BLaER1 treated with 17β-estradiol and CSF1 and Interleukin-3, amounts not matched to agents 10 nM and 100 nM (cell line): ENCODE measurements at regions not wholly inside any gene's neighbourhood (a gene's known extent, or its start where the extent isn't known, plus 50 kb on each side); places are given as distances from the start of the nearest gene placed in this dataset.

Source experiments
- H3K27ac ChIP-seq, 11 experiments: shearing (Covaris generic); formaldehyde crosslinking; 2 replicates each; pipeline ENCODE4 v1.8.1; 2022
- H3K27me3 ChIP-seq, 11 experiments: shearing (Covaris generic); formaldehyde crosslinking; 2 replicates each; pipeline ENCODE4 v1.8.1; 2022
- H3K36me3 ChIP-seq, 11 experiments: shearing (Covaris generic); formaldehyde crosslinking; 2 replicates each; pipeline ENCODE4 v1.8.1; 2022
- H3K4me1 ChIP-seq, 10 experiments: shearing (Covaris generic); formaldehyde crosslinking; 2 replicates each; pipeline ENCODE4 v1.8.1; 2022
- H3K4me2 ChIP-seq, 11 experiments: shearing (Covaris generic); formaldehyde crosslinking; 2 replicates each; pipeline ENCODE4 v1.8.1; 2022
- H3K4me3 ChIP-seq, 10 experiments: shearing (Covaris generic); formaldehyde crosslinking; 2 replicates each; pipeline ENCODE4 v1.8.1; 2022
- H3K9ac ChIP-seq, 11 experiments: shearing (Covaris generic); formaldehyde crosslinking; 2 replicates each; pipeline ENCODE4 v1.8.1; 2022
- H3K9me3 ChIP-seq, 11 experiments: shearing (Covaris generic); formaldehyde crosslinking; replicated peaks in 1 of 11; 2 replicates each; pipeline ENCODE4 v1.8.1; 2022
- H4K20me1 ChIP-seq, 11 experiments: shearing (Covaris generic); formaldehyde crosslinking; 2 replicates each; pipeline ENCODE4 v1.8.1; 2022
- Cebpa-rat ChIP-seq, 11 experiments: shearing (Covaris generic); IDR thresholded peaks; 2 replicates each; pipeline ENCODE4 v1.8.1; 2022

GRCh38 chr9:134521817-134522501, 119.6 kb upstream of the COL5A1 start:
- Histone ChIP-seq H4K20me1 (no peaks in the 10 kb centered on the region), H3K27ac (no peak overlapping the region), H3K9ac (no peak overlapping the region), H3K4me1 (peaks cover 0 to 53% (median 36%) of the 10 kb centered on the region in 10 experiments; a peak in 17 of 20 replicates), H3K9me3 (peaks cover 0 to 13% (median 5%) of the 10 kb centered on the region in 11 experiments; a peak in 7 of 22 replicates), H3K27me3 (peaks cover 0 to 21% (median 11%) of the 10 kb centered on the region in 11 experiments; a peak in 14 of 22 replicates), H3K4me3 (no peak overlapping the region), H3K36me3 (no peaks in the 10 kb centered on the region), H3K4me2 (peak overlapping the region in 2 of 11 experiments; percentile 7; a peak in 2 of 22 replicates)
- TF ChIP-seq Cebpa-rat (IDR thresholded peaks at IDR 0.05): no peak

- H3K9me3 ChIP-seq: peaks cover 0 to 13% (median 5%) of the 10 kb centered on the region in 11 experiments; a peak in 7 of 22 replicates
- no peak overlapping the region for H3K9ac ChIP-seq
- no peaks in the 10 kb centered on the region for H4K20me1 ChIP-seq
- no peak overlapping the region for H3K4me3 ChIP-seq
- peaks cover 0 to 26% (median 13%) of the 10 kb centered on the region in 11 experiments; a peak in 14 of 22 replicates for H3K27me3 ChIP-seq
- TF ChIP-seq Cebpa-rat (IDR thresholded peaks at IDR 0.05): no peak
- H3K4me2 ChIP-seq: peak overlapping the region in 4 of 11 experiments; percentile 7 to 21 (median 10); a peak in 1 of 22 replicates
- no peaks in the 10 kb centered on the region for H3K36me3 ChIP-seq
- H3K27ac ChIP-seq: no peak overlapping the region
- peaks cover 0 to 58% (median 41%) of the 10 kb centered on the region in 10 experiments; a peak in 17 of 20 replicates for H3K4me1 ChIP-seq
Measured at GRCh38 chr9:134522502-134522848, 119.1 kb upstream of the COL5A1 start.

GRCh38 chr9:134522976-134523375, 118.6 kb upstream of the COL5A1 start:
- no peak overlapping the region for H3K4me3 ChIP-seq
- peaks cover 0 to 17% (median 6%) of the 10 kb centered on the region in 11 experiments; a peak in 10 of 22 replicates for H3K9me3 ChIP-seq
- no peak for TF ChIP-seq Cebpa-rat (IDR thresholded peaks at IDR 0.05)
- peaks cover 0 to 31% (median 13%) of the 10 kb centered on the region in 11 experiments; a peak in 14 of 22 replicates for H3K27me3 ChIP-seq
- H3K4me2 ChIP-seq: peak overlapping the region in 4 of 11 experiments; percentile 13 to 32 (median 18); a peak in 2 of 22 replicates
- H4K20me1 ChIP-seq: no peaks in the 10 kb centered on the region
- no peaks in the 10 kb centered on the region for H3K36me3 ChIP-seq
- no peak overlapping the region for H3K27ac ChIP-seq
- H3K4me1 ChIP-seq: peaks cover 0 to 63% (median 46%) of the 10 kb centered on the region in 10 experiments; a peak in 17 of 20 replicates
- H3K9ac ChIP-seq: no peak overlapping the region

- H3K9ac ChIP-seq: no peak overlapping the region
- H3K4me2 ChIP-seq: peak overlapping the region in 8 of 11 experiments; percentile 49 to 72 (median 66); a peak in 15 of 22 replicates
- H3K36me3 ChIP-seq: no peaks in the 10 kb centered on the region; a peak in 1 of 22 replicates
- no peak for TF ChIP-seq Cebpa-rat (IDR thresholded peaks at IDR 0.05)
- H4K20me1 ChIP-seq: no peaks in the 10 kb centered on the region
- no peak overlapping the region for H3K4me3 ChIP-seq
- peaks cover 10 to 34% (median 15%) of the 10 kb centered on the region in 11 experiments for H3K9me3 ChIP-seq
- no peak overlapping the region for H3K27ac ChIP-seq
- peaks cover 0 to 36% (median 13%) of the 10 kb centered on the region in 11 experiments; a peak in 14 of 22 replicates for H3K27me3 ChIP-seq
- peaks cover 0 to 59% (median 45%) of the 10 kb centered on the region in 10 experiments; a peak in 17 of 20 replicates for H3K4me1 ChIP-seq
Measured at GRCh38 chr9:134525070-134525815, 116.4 kb upstream of the COL5A1 start.

GRCh38 chr9:134525841-134526583, 115.6 kb upstream of the COL5A1 start:
- TF ChIP-seq Cebpa-rat (IDR thresholded peaks at IDR 0.05): no peak
- peak overlapping the region in 1 of 11 experiments; percentile 16; a peak in 1 of 22 replicates for H3K27ac ChIP-seq

GRCh38 chr9:134526584-134527477, 114.8 kb upstream of the COL5A1 start:
- Histone ChIP-seq H4K20me1 (no peaks in the 10 kb centered on the region), H3K4me3 (no peak overlapping the region), H3K9me3 (peaks cover 17 to 31% (median 20%) of the 10 kb centered on the region in 11 experiments), H3K27me3 (peaks cover 0 to 36% (median 13%) of the 10 kb centered on the region in 11 experiments; a peak in 14 of 22 replicates), H3K36me3 (no peaks in the 10 kb centered on the region; a peak in 1 of 22 replicates), H3K27ac (peak overlapping the region in 1 of 11 experiments; percentile 47; a peak in 3 of 22 replicates), H3K9ac (peak overlapping the region in 3 of 11 experiments; percentile 14 to 45 (median 41); a peak in 4 of 22 replicates), H3K4me2 (peak overlapping the region in 9 of 11 experiments; percentile 35 to 72 (median 66); a peak in 18 of 22 replicates), H3K4me1 (peaks cover 0 to 59% (median 44%) of the 10 kb centered on the region in 10 experiments; a peak in 17 of 20 replicates)
- TF ChIP-seq Cebpa-rat (IDR thresholded peaks at IDR 0.05): no peak

More at GRCh38 chr9:134525841-134526583, 115.6 kb upstream of the COL5A1 start:
- Histone ChIP-seq H3K9ac (peak overlapping the region in 3 of 11 experiments; percentile 2 to 45 (median 14); a peak in 4 of 22 replicates), H4K20me1 (no peaks in the 10 kb centered on the region), H3K4me1 (peaks cover 0 to 55% (median 43%) of the 10 kb centered on the region in 10 experiments; a peak in 17 of 20 replicates), H3K4me2 (peak overlapping the region in 9 of 11 experiments; percentile 35 to 72 (median 66); a peak in 18 of 22 replicates), H3K36me3 (no peaks in the 10 kb centered on the region; a peak in 1 of 22 replicates), H3K27me3 (peaks cover 0 to 36% (median 13%) of the 10 kb centered on the region in 11 experiments; a peak in 14 of 22 replicates), H3K4me3 (no peak overlapping the region), H3K9me3 (peaks cover 17 to 36% (median 20%) of the 10 kb centered on the region in 11 experiments)

- Histone ChIP-seq H3K4me2 (no peak overlapping the region), H3K36me3 (no peaks in the 10 kb centered on the region; a peak in 1 of 22 replicates), H3K9ac (no peak overlapping the region), H3K4me1 (peaks cover 11 to 69% (median 53%) of the 10 kb centered on the region in 10 experiments), H3K27ac (no peak overlapping the region; a peak in 1 of 22 replicates), H3K9me3 (peaks cover 17 to 31% (median 22%) of the 10 kb centered on the region in 11 experiments), H3K4me3 (no peak overlapping the region), H3K27me3 (peaks cover 0 to 53% (median 17%) of the 10 kb centered on the region in 11 experiments; a peak in 16 of 22 replicates), H4K20me1 (0 out of 22 replicates have a peak, but pooled peaks cover 0 to 5% (median 0%) of the 10 kb centered on the region in 11 experiments)
- no peak for TF ChIP-seq Cebpa-rat (IDR thresholded peaks at IDR 0.05)
Measured at GRCh38 chr9:134530724-134531123, 110.9 kb upstream of the COL5A1 start.
